Natural killer cell (primary cell): ENCODE measurements at regions not wholly inside any gene's neighbourhood (a gene's known extent, or its start where the extent isn't known, plus 50 kb on each side); places are given as distances from the start of the nearest gene placed in this dataset.

Experiments used
- ATAC-seq, 3 donors: fragments of 150-1000 bp in 2 of 3; fragments of 200-7000 bp in 1 of 3; cut with Tn5 transposase; 1 replicate in 1 of 3; 2 replicates in 2 of 3; pipeline ENCODE4 v1.10.0; 2021; ENCODE audit warnings: mild to moderate bottlenecking in 2 of 3, moderate library complexity in 2 of 3
- DNase-seq, 2 donors: peaks; one replicate each; pipeline versions ENCODE4 v3.0.0 to v3.0.0-alpha.2; 2013 to 2021; ENCODE audit warnings: mixed read lengths in 1 of 2
- H3K27ac ChIP-seq: one replicate; pipeline ENCODE4 v1.5.1; 2013; ENCODE audit warnings: mild to moderate bottlenecking, low read length
- H3K27me3 ChIP-seq: one replicate; pipeline ENCODE4 v1.6.1; 2013; ENCODE audit warnings: low read length; ENCODE audit not compliant: control insufficient read depth, insufficient read depth
- H3K36me3 ChIP-seq: one replicate; pipeline ENCODE4 v1.6.1; 2013; ENCODE audit warnings: low read length; ENCODE audit not compliant: control insufficient read depth, insufficient read depth
- H3K4me1 ChIP-seq: one replicate; pipeline ENCODE4 v1.6.1; 2013; ENCODE audit warnings: low read length; ENCODE audit not compliant: control insufficient read depth, insufficient read depth
- H3K4me3 ChIP-seq: one replicate; pipeline ENCODE4 v1.5.1; 2013; ENCODE audit warnings: low read length
- H3K9me3 ChIP-seq: one replicate; pipeline ENCODE4 v1.6.1; 2013; ENCODE audit warnings: low read length; ENCODE audit not compliant: control insufficient read depth, insufficient read depth
- H3K27ac Mint-ChIP-seq, 2 donors: one replicate each; pipeline ENCODE4 v1.8.0; 2022; ENCODE audit warnings: mild to moderate bottlenecking in 2 of 2, mixed read lengths in 2 of 2, moderate library complexity in 1 of 2
- H3K27me3 Mint-ChIP-seq, 2 donors: one replicate each; pipeline ENCODE4 v1.8.0; 2022; ENCODE audit warnings: low read depth in 2 of 2, mixed read lengths in 2 of 2
- H3K36me3 Mint-ChIP-seq: one replicate; pipeline ENCODE4 v1.8.0; 2022; ENCODE audit warnings: mixed read lengths
- H3K4me1 Mint-ChIP-seq, 2 donors: one replicate each; pipeline ENCODE4 v1.8.0; 2022; ENCODE audit warnings: mixed read lengths in 2 of 2
- H3K4me3 Mint-ChIP-seq: one replicate; pipeline ENCODE4 v1.8.0; 2022; ENCODE audit warnings: mild to moderate bottlenecking, moderate library complexity, mixed read lengths
- H3K9me3 Mint-ChIP-seq, 2 donors: one replicate each; pipeline ENCODE4 v1.8.0; 2022; ENCODE audit warnings: mixed read lengths in 2 of 2
- CTCF ChIP-seq: fragments of 200-600 bp; IDR thresholded peaks from one replicate; pipeline ENCODE4 v1.8.0; 2022; ENCODE audit warnings: antibody characterized with exemption
- WGBS: methylation state at CpG from one replicate; pipeline ENCODE4 v1.1.7; 2013; ENCODE audit warnings: missing lambda C conversion rate; ENCODE audit not compliant: insufficient coverage; 5-methylcytosine and 5-hydroxymethylcytosine counted together
- intact Hi-C: fragments of 100-400 bp; cut with micrococcal nuclease; formaldehyde crosslinking; loops from one replicate; pipeline ENCODE4 v1.14.2; 2022

DNA sequence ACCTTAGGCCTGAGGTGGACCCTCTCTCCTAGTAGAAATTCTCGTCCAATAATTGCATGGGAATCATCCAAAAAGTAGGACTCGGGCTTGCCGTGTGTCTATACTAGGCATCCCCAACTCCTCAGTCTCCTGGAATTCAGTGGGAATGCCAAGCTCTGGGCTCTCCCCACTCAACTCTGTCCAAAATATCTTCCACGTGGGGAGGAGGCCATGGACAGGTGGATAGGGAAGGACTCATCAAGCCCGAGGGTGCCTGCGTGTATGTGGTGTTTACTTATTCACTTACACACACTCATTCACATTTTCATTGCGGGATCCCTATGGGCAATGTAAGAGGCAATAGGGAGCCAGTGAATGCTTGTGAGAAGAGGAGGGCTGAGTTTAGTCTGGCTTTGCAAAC, 383.3 kb downstream of the MN1 start:
- H3K4me3 ChIP-seq, result no peak overlapping the region
- no peaks in the 10 kb centered on the region for H3K4me1 ChIP-seq
- no peaks in the 10 kb centered on the region for H3K27me3 ChIP-seq
- H3K36me3 ChIP-seq, result no peaks in the 10 kb centered on the region
- H3K27ac ChIP-seq, result no peak overlapping the region
- H3K9me3 ChIP-seq, result no peaks in the 10 kb centered on the region
- Mint-ChIP-seq H3K27me3 (peaks cover 25 to 39% of the 10 kb centered on the region in 2 donors), H3K9me3 (no peaks in the 10 kb centered on the region), H3K4me1 (no peaks in the 10 kb centered on the region), H3K27ac (no peak overlapping the region), H3K36me3 (no peaks in the 10 kb centered on the region), H3K4me3 (no peak overlapping the region)
- 69% methylated on average over 3 of the region's 7 CpGs for WGBS
- TF ChIP-seq CTCF, result no peak
- ATAC-seq (no peak), DNase-seq (no peak)
- intact Hi-C loops, result no loop called here

DNA sequence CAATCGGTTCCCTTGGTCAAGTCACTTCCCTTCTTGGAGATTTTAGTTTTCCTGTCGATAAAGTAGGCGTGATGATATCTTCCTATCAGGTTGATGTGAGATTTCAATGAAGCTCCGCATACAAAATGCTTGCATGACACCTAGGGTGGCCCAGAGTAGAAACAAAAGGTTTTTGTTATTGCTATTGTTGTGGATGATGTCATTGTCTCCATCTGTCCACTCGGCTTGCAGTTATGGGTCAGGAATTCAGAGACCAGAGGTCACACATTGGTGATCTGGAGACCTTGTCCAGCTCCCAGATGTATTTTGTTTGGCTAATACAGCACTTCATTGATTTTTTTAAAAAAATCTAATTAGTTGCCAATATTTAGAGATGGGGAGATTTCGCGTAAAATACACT, 382.1 kb downstream of the MN1 start:
- Mint-ChIP-seq H3K27ac (no peak overlapping the region), H3K9me3 (no peaks in the 10 kb centered on the region), H3K4me3 (no peak overlapping the region), H3K36me3 (no peaks in the 10 kb centered on the region), H3K4me1 (no peaks in the 10 kb centered on the region), H3K27me3 (peaks cover 29 to 41% of the 10 kb centered on the region in 2 donors)
- no peak overlapping the region for H3K27ac ChIP-seq
- H3K9me3 ChIP-seq, result no peaks in the 10 kb centered on the region
- no peaks in the 10 kb centered on the region for H3K4me1 ChIP-seq
- intact Hi-C loops, result no loop called here
- H3K27me3 ChIP-seq, result no peaks in the 10 kb centered on the region
- no peak overlapping the region for H3K4me3 ChIP-seq
- ATAC-seq (no peak), DNase-seq (no peak)
- WGBS, result 87% methylated on average over 7 of the region's 7 CpGs
- TF ChIP-seq CTCF, result no peak
- H3K36me3 ChIP-seq, result no peaks in the 10 kb centered on the region

DNA sequence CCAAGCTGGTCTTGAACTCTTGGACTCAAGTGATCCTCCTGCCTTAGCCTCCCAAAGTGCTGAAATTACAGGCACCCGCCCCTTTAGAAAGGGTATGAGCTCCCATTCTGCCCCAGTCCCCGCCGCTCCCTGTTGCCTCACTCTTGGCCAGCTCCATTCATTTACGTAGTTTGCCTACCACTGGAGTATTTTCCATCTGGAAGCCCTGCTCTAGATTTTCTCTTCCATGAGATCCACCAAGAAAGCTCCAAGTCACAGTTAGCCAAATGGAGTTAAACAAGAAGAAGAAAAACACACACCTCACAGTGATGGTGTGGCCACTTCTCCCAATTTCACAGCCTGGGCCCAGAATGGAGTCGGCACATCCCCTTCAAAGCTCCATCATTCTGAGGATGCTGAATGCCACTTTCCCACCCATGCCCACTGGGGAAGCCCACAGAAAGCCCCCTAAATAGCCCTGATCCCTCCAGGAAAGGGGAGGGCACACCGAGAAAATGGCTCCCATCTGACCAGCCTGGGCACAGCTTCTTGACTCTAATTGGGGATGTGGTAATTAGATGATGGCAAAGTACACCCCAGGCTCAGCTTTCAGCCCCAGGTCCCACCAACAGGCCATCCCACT, 381.2 kb downstream of the MN1 start:
- H3K27ac Mint-ChIP-seq, result no peak overlapping the region
- no peak overlapping the region for H3K27ac ChIP-seq
- H3K4me3 ChIP-seq, result no peak overlapping the region
- H3K9me3 ChIP-seq, result no peaks in the 10 kb centered on the region
- H3K4me3 Mint-ChIP-seq, result no peak overlapping the region
- 75% methylated on average over 6 of the region's 6 CpGs for WGBS
- ATAC-seq (no peak), DNase-seq (no peak)
- peaks cover 30 to 41% of the 10 kb centered on the region in 2 donors for H3K27me3 Mint-ChIP-seq
- no peaks in the 10 kb centered on the region for H3K36me3 Mint-ChIP-seq
- H3K36me3 ChIP-seq, result no peaks in the 10 kb centered on the region
- H3K4me1 ChIP-seq, result no peaks in the 10 kb centered on the region
- no peaks in the 10 kb centered on the region for H3K4me1 Mint-ChIP-seq
- H3K9me3 Mint-ChIP-seq, result no peaks in the 10 kb centered on the region
- TF ChIP-seq CTCF, result no peak
- no peaks in the 10 kb centered on the region for H3K27me3 ChIP-seq
- intact Hi-C loops, result no loop called here

- DNase-seq (no peak), ATAC-seq (no peak)
- H3K36me3 ChIP-seq, result no peaks in the 10 kb centered on the region
- H3K36me3 Mint-ChIP-seq, result no peaks in the 10 kb centered on the region
- no peaks in the 10 kb centered on the region for H3K4me1 ChIP-seq
- 9% methylated on average over 27 of the region's 27 CpGs for WGBS
- no peaks in the 10 kb centered on the region for H3K4me1 Mint-ChIP-seq
- H3K27ac ChIP-seq, result no peak overlapping the region
- no peak overlapping the region for H3K4me3 ChIP-seq
- intact Hi-C loops, result no loop called here
- TF ChIP-seq CTCF, result no peak
- no peaks in the 10 kb centered on the region for H3K9me3 ChIP-seq
- H3K27ac Mint-ChIP-seq, result no peak overlapping the region
- H3K27me3 ChIP-seq, result no peaks in the 10 kb centered on the region
- no peak overlapping the region for H3K4me3 Mint-ChIP-seq
- H3K9me3 Mint-ChIP-seq, result no peaks in the 10 kb centered on the region
- peaks cover 29 to 41% of the 10 kb centered on the region in 2 donors for H3K27me3 Mint-ChIP-seq
Measured at GRCh38 chr22:27420817-27421361, 380.7 kb downstream of the MN1 start.
